IMR-90 (cell line): ENCODE measurements at regions not wholly inside any gene's neighbourhood (a gene's known extent, or its start where the extent isn't known, plus 50 kb on each side); places are given as distances from the start of the nearest gene placed in this dataset.

Experiments
- CTCF ChIP-seq: conservative IDR thresholded peaks from 2 replicates; pipeline ENCODE4 v1.5.1; 2012; ENCODE audit warnings: mild to moderate bottlenecking, low read depth, low read length, improper control_type of control experiment
- MAZ ChIP-seq: IDR thresholded peaks from 2 replicates; pipeline ENCODE4 v1.6.1; 2012; ENCODE audit warnings: low read depth, mild to moderate bottlenecking, low read length, improper control_type of control experiment, moderate library complexity, borderline replicate concordance
- POLR2A ChIP-seq: IDR thresholded peaks from 2 replicates; pipeline ENCODE4 v1.6.1; 2012; ENCODE audit warnings: mild to moderate bottlenecking, low read depth, low read length
- RFX5 ChIP-seq: IDR thresholded peaks from 2 replicates; pipeline ENCODE4 v1.8.0; 2012; ENCODE audit warnings: low read depth, mild to moderate bottlenecking, low read length, moderate library complexity
- SMC3 ChIP-seq: fragments of 150-350 bp; IDR thresholded peaks from 2 replicates; pipeline ENCODE4 v1.6.1; 2016; ENCODE audit warnings: low read depth, mild to moderate bottlenecking, antibody characterized with exemption, low read length, moderate library complexity
- USF2 ChIP-seq: fragments of 150-350 bp; IDR thresholded peaks from 2 replicates; pipeline ENCODE4 v1.6.1; 2017; ENCODE audit warnings: mild to moderate bottlenecking, antibody characterized with exemption, low read length, low read depth

- no peak for TF ChIP-seq CTCF
- TF ChIP-seq USF2, result no peak
- TF ChIP-seq POLR2A, result no peak
- TF ChIP-seq RFX5, result no peak
- no peak for TF ChIP-seq MAZ
- no peak for TF ChIP-seq SMC3
Measured at GRCh38 chr6:71588490-71588889, 297.9 kb upstream of the RIMS1 start.
